GM18907 (cell line): ENCODE measurements at regions not wholly inside any gene's neighbourhood (a gene's known extent, or its start where the extent isn't known, plus 50 kb on each side); places are given as distances from the start of the nearest gene placed in this dataset.
"Not testable (repeated sequence)": the region's sequence is repeated elsewhere in the genome, so short reads cannot be mapped to it uniquely, and the experiment has no call there.

Experiments
- ATAC-seq: cut with Tn5 transposase; IDR thresholded peaks from one replicate; pipeline ENCODE4 v1.9.1; 2021; ENCODE audit warnings: mild to moderate bottlenecking, moderate library complexity; ENCODE audit not compliant: unreplicated experiment

DNA sequence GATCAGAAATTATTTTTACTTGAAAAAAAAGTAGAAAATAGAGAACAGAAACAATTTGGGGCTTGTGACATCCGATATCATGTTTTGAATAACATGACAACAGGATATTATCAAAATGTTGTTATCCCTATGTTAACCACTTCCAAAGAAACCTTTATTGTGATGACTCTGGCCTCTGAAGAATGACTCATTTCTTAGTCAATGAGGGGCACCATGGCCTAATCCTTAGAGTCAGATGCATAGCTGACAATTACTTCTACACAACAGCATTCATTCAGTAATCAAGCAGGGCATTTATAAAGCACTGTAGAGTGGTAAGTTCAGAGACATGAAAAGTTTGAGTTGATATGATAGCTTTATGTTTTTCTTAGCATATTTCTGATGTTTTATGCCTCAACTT, 703.0 kb downstream of the RNF144A start:
- no peak for ATAC-seq

GRCh38 chr2:7621018-7621814, 704.0 kb downstream of the RNF144A start:
- no peak for ATAC-seq

- ATAC-seq = peak; percentile 50
These were observed 708.4 kb downstream of the RNF144A start for GRCh38 chr2:7625392-7626138.

DNA sequence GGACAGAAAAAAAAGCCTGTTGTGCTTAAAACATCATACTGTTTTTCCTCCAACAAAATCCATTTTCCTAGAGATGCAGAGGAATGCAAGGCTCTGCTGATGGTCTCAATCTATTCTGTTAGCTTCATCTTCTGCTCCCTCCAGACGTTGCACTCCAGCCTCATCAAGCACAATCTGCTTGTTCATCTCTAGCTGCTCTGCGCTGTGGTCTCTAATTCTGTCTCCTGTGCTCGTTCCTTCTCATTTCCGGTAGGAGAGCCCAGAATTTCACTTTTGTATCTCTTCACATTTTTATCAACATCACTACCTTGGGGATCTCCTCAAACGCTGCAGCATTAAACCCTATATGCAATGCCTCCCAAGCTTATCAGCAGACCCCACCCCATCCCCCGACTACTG, 708.9 kb downstream of the RNF144A start:
- ATAC-seq = no peak

GRCh38 chr2:7627583-7627982, 710.4 kb downstream of the RNF144A start:
- ATAC-seq = no peak

DNA sequence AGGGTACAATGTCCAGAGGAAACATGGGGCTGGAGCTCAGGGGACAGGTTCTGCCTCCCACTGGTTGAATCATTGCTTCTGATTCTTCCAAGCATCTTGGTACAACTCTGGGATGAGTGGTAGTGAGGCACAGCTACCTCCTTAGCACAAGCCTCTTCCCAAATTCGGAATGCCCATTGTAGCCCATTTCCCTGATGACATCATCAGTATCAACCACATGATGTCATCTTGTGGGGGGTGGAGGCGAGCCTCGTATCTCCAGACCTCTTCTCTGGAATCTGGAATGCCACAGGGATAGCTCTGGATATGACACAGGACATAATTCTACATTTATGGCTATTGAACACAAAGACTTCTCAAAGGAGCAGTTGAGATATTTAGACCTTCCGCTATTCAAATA, 715.2 kb downstream of the RNF144A start:
- no peak for ATAC-seq

DNA sequence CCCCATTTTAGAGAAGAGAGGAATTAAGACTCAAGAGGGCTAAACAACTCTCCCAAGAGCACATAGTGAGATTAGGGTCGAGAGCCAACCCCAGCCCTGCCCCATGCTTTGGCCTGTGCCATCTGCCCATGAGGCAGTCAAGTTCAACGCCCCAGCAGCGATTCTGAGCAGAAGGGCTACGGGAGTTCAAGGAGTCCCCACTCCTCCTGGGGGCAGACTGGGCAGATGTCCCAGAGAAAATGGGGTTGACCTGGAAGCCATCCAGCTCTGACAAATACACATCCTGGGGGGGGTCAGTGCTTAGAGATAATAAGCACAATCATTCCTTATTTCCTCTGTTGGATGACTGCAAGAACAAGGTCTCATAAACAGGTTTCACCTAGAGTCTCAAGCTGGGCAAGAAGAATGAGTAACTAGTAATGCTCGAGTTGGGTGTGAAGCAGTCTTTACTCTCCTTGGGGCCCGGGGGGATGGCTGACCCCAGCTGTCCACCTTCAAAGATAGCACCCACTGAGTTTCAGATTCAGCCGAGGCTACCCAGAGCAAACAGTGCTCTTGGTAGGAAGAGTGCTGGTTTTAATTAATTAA, 716.4 kb downstream of the RNF144A start:
- no peak for ATAC-seq

DNA sequence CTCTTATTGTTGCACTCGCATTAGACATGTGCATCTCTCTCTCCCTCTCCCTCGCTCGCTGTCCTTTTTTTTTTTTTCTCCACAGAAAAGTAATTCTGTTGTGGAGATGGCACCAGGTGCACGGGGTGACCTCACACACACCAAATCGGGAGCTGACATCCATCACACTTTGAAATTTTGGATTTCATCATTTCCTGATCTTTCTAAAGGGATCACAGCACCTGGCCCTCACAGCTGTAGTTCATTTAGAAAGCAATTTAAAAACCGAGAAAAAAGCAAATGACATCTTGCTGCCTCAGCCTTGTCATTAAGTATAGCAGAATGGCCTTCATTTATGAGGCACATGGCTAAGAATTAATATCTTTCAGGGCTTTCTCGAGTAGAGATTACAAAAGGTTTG, 717.2 kb downstream of the RNF144A start:
- no peak for ATAC-seq

DNA sequence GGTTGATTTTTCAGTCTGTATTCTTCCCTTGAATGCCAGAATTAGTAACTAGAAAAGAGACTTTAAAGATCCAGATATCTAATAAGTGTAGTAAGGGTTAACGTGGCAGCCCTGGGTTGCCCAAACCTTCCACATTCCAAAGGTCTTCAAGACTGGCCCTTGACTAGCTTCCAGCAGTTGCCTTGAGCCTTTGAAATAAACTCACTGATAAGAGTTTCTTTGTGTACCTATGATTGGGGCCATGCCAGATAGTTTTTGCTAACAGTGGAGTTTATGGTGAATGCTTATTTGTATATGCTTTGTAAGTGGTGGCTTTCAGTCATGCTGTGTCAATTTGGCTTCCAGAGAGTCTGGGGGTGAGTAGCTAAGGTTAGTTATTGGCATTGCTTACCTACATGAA, 722.3 kb downstream of the RNF144A start:
- ATAC-seq = no peak

- not testable (repeated sequence) for ATAC-seq
These were observed 724.1 kb downstream of the RNF144A start for GRCh38 chr2:7641272-7641671.

GRCh38 chr2:7646024-7646423, 728.8 kb downstream of the RNF144A start:
- no peak for ATAC-seq

- no peak for ATAC-seq
These were observed 729.4 kb downstream of the RNF144A start for GRCh38 chr2:7646661-7647060.

DNA sequence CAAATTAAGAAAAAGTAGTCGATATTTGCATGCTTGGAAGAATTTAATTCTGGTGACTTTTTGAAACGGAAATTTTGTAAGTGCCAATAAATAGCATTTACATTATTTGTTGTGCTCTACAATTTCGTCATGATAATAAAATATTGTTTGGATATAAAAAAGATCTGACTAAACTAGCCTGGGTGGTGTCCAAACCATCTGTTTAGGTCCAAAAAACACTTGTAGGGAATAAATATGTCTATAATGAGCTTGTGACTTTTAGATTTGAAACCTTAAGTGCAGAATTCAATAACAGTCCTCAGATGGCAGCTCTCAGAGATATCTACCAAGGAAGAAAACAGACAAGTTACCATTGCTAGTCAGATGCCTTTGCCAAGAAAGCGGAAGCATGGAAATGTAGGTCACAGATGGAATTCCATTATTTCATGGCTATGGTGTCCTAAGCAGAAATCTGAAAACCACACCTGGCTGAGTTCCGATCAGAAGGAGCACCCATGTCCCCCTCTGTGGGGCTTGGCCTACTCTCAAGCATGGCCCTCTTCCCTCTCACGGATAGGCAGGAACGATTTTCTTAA, 731.1 kb downstream of the RNF144A start:
- no peak for ATAC-seq

- ATAC-seq = no peak
These were observed 732.4 kb downstream of the RNF144A start for GRCh38 chr2:7649461-7650228.

DNA sequence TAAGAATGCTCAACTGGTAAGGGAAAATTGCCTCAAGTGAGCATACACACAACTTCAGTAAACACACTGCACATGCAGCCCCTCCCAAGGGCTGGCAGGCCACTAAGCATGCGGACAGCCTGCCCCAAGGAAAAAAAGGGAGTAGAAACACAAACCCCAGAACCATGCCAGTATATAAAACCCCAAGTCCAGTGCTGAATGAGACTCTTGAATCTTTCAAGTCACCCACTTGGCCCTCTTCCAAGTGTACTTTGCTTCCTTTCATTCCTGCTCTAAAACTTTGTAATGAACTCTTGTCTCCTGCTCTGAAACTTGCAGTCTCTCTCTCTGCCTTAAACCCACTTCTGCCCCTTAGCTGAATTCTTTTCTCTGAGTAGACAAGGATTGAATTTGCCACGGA, 736.4 kb downstream of the RNF144A start:
- no peak for ATAC-seq

DNA sequence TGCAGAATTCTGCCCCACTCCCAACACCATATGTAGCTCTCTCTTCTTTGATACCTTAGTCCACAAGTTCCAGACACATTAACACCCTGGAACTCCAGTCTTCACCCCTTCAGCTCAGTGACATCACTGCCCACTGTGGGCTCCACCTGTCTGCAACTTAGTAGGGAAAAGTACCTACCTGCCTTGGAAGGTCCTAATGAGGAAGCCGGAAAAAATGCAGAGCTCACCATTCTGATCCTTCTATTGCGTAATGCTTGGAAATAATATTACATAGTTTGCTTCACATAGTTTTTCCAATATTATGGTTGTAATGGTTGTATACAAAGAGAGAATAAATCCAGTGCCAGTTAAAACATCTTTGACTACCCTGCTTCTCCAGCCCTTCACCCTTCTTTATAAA, 738.4 kb downstream of the RNF144A start:
- no peak for ATAC-seq

- ATAC-seq = not testable (repeated sequence)
These were observed 740.3 kb downstream of the RNF144A start for GRCh38 chr2:7657526-7657925.

- no peak for ATAC-seq
These were observed 741.3 kb downstream of the RNF144A start for GRCh38 chr2:7658486-7658885.

DNA sequence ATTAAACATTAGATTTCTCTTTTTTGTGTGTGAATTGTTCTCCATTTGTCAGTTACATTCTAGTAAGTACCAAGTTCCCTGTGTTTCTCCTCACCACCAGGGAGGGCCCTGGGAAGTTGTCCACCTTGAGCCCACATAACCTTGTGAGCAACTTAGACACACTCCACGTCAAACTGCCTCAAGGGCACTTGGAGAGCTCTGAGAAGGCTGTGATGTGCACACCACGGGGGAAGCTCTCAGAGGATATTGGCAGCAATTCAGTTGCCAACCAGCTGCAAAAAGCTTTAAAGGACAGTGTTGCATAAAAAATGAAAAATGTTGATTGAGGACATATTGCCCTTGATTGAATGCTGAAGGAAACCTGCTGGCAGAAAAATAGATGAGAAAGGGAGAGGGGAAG, 743.6 kb downstream of the RNF144A start:
- no peak for ATAC-seq

DNA sequence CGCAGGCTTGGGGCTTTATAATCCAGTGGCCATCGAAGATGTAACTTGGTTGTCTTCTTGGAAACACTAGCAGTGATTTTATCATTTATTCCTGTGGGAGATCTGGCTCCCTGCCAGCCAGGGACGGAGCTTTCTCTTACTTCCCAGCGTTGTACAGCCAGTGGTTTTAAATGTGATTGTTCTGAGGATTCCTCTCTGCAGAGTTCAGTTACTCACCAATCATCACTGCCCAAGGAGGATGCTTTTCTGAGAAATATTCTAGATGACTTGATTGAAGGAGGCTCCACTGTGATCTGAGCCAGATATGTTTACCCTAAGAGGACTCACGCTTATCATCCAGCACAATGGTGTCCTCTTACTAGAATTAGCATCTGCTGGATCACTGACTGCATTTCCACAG, 744.3 kb downstream of the RNF144A start:
- ATAC-seq = no peak

GRCh38 chr2:7665880-7666279, 748.7 kb downstream of the RNF144A start:
- no peak for ATAC-seq
